GM18498 (cell line): ENCODE measurements at regions not wholly inside any gene's neighbourhood (a gene's known extent, or its start where the extent isn't known, plus 50 kb on each side); places are given as distances from the start of the nearest gene placed in this dataset.
A peak's percentile ranks its signal among the peaks of the same experiment; 100 is the strongest.
"Not testable (repeated sequence)": the region's sequence is repeated elsewhere in the genome, so short reads cannot be mapped to it uniquely, and the experiment has no call there.

Experiments used
- ATAC-seq: cut with Tn5 transposase; IDR thresholded peaks from one replicate; pipeline ENCODE4 v1.9.1; 2021; ENCODE audit warnings: mild to moderate bottlenecking, moderate library complexity; ENCODE audit not compliant: unreplicated experiment

DNA sequence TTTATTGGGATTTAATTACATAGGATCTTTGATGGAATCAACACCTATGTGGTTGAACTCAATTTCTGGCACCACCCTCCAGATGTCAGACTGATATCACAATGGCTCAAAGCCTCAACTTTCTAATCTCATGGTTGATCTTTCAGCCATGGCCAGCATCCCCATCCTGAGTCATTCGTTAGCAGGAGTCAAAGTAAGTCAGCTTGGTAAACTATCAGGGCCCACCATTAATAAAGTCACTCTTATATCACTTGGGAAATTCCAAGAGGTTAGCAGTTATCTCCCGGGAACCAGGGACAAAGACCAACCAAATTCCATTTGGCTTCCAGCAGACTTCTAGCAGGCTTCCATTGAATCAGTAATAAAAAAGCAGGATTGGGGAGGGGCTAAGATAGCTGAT, 50.7 kb upstream of the TNFSF4 start:
- no peak for ATAC-seq

- no peak for ATAC-seq
Observed at GRCh38 chr1:173258479-173259264, 51.5 kb upstream of the TNFSF4 start.

- not testable (repeated sequence) for ATAC-seq
Observed at GRCh38 chr1:173260329-173260728, 53.2 kb upstream of the TNFSF4 start.

- ATAC-seq, result no peak
Observed at GRCh38 chr1:173266841-173267240, 59.7 kb upstream of the TNFSF4 start.

GRCh38 chr1:173267453-173267945, 60.4 kb upstream of the TNFSF4 start:
- no peak for ATAC-seq

DNA sequence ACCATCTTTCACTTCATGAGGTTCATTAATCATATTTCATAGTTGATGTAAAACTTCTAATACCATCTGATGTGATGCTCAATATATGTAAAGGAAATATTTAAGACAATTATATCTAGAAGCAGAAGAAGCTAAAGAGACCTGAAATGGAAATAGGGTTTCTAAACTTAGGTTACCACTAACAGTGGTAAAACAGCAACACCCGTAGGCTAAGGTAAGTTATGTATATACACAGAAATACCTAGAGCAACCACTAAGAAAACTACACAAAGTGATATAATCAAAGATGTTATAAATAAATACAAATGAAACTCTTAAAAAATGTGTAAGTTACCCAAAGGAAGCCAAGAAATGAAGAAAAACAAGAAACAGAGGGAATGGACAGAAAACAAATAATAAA, 61.1 kb upstream of the TNFSF4 start:
- ATAC-seq, result no peak

- no peak for ATAC-seq
Observed at GRCh38 chr1:173268786-173269277, 61.7 kb upstream of the TNFSF4 start.

DNA sequence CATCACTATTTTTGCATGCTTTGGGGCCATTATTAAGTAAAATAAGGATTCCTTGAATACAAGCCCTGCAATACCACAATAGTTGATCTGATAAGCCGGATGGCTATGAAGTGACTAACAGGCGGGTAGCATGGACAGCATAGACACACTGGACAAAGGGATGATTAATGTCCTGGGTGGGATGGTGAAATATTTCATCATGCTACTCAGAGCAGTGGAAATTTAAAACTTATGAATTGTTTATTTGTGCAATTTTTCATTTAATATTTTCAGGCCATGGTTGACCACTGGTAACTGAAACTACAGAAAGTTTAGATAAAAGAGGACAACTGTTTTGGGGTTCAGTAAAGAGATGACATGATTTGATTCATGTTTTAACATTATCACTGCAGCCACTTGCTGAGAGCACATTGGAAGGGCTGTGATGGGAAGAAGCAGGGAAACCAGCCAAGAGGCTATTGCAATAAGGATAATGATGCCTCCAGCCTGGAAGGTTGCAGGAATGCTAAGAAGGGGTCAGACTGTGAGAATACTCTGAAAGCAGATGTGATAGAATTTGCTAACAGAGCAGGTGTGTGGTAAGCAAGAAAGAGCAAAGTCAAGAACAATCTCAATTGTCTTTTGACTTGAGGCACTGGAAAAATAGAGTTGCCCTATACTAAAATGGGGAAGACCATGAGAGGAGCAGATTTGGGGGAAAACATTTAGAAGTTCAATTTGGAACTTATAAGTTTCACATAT, 62.5 kb upstream of the TNFSF4 start:
- ATAC-seq, result no peak

GRCh38 chr1:173270243-173270642, 63.1 kb upstream of the TNFSF4 start:
- no peak for ATAC-seq

DNA sequence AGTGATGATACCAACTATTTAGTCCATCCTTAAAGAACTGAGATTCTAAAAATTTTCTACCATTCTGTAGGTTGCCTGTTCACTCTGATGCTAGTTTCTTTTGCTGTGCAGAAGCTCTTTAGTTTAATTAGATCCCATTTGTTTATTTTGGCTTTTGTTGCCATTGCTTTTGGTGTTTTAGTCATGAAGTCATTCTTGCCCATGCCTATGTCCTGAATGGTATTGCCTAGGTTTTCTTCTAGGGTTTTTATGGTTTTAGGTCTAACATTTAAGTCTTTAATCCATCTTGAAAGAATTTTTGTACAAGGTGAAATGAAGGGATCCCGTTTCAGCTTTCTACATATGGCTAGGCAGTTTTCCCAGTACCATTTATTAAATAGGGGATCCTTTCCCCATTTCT, 63.9 kb upstream of the TNFSF4 start:
- ATAC-seq, result not testable (repeated sequence)

- ATAC-seq, result no peak
Observed at GRCh38 chr1:173275496-173275895, 68.4 kb upstream of the TNFSF4 start.

- peak; percentile 90 for ATAC-seq
Observed at GRCh38 chr1:173276922-173277800, 70.0 kb upstream of the TNFSF4 start.

- no peak for ATAC-seq
Observed at GRCh38 chr1:173280899-173281660, 73.9 kb upstream of the TNFSF4 start.

GRCh38 chr1:173285048-173285447, 77.9 kb upstream of the TNFSF4 start:
- ATAC-seq, result no peak

DNA sequence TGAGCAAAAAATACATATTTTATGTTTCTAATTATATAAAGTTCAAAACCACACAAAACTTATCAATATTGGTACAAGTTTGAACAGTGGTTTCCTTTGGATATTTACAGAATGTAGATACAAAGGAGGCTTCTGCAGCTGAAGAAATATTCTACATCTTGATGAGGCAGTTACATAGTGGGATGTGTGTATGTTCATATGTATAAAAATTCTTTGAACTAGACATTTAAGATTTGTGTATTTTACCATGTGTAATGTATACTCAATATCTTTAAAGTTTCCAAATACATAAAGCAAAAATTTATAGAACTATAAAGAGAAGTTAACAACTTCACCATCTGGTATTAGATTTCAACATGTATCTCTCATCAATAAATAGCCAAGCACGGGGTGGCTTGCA, 80.7 kb upstream of the TNFSF4 start:
- no peak for ATAC-seq

DNA sequence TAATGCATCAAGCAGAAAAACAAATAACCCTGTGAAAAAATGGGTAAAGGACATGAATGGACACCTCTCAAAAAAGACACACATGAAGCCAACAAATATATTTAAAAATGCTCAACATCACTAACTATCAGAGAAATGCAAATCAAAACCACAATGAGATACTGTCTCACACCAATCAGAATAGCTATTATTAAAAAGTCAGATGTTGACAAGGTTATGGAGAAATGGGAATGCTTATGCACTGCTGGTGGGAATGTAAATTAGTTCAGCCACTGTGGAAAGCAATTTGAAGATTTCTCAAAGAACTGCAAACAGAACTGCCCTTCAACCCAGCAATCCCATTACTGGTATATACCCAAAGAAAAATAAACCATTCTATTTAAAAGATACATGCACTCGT, 86.6 kb upstream of the TNFSF4 start:
- no peak for ATAC-seq

- no peak for ATAC-seq
Observed at GRCh38 chr1:173294843-173295242, 87.7 kb upstream of the TNFSF4 start.

- ATAC-seq, result no peak
Observed at GRCh38 chr1:173295391-173295790, 88.3 kb upstream of the TNFSF4 start.

DNA sequence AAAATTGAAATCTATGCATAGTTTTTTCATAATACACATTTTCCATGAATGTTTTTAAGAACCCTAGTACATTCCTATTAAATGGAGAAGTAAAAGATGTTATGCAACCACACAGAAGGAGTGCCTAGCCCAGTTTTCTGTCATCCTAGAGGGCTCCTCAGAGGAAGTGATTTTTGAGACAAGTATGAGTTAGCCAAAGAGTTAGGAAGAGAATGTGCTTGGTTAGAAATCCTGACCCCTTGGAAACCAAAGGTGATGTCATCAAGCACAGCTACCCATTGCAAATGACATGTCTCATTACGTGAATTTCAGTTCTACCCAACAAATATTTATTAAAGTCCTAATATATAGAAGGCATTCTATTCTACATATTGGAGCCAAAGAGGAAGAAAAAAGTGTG, 88.9 kb upstream of the TNFSF4 start:
- ATAC-seq, result no peak

- ATAC-seq, result peak; percentile 88
Observed at GRCh38 chr1:173297798-173298391, 90.8 kb upstream of the TNFSF4 start.
